Activated CD8-positive, alpha-beta memory T cell treated with anti-CD3 and anti-CD28 coated beads, Interleukin-2, amount 10 ng/mL, durations not matched to agents 7 days and 5 days (primary cell): ENCODE measurements at regions not wholly inside any gene's neighbourhood (a gene's known extent, or its start where the extent isn't known, plus 50 kb on each side); places are given as distances from the start of the nearest gene placed in this dataset.

Source experiments
- ATAC-seq: fragments of 150-1000 bp; cut with Tn5 transposase; one replicate; pipeline ENCODE4 v1.10.0; 2021; ENCODE audit warnings: moderate library complexity
- CTCF ChIA-PET: fragments of 350-600 bp; sonication (Branson Sonifier 250); formaldehyde crosslinking; loops from one replicate; lab custom pipeline; 2021; ENCODE audit warnings: antibody characterized with exemption; lab: Charles Lee
- DNase-seq: peaks from one replicate; pipeline ENCODE4 v3.0.0-alpha.2; 2020
- H3K27ac Mint-ChIP-seq: one replicate; pipeline ENCODE4 v1.8.0; 2021; ENCODE audit warnings: mild to moderate bottlenecking, mixed read lengths
- H3K27me3 Mint-ChIP-seq: one replicate; pipeline ENCODE4 v1.8.0; 2021; ENCODE audit warnings: mixed read lengths
- H3K36me3 Mint-ChIP-seq: one replicate; pipeline ENCODE4 v1.8.0; 2021; ENCODE audit warnings: mild to moderate bottlenecking, mixed read lengths
- H3K4me1 Mint-ChIP-seq: one replicate; pipeline ENCODE4 v1.8.0; 2021; ENCODE audit warnings: mixed read lengths
- H3K4me3 Mint-ChIP-seq: one replicate; pipeline ENCODE4 v1.8.0; 2021; ENCODE audit warnings: mild to moderate bottlenecking, moderate library complexity, mixed read lengths
- H3K9me3 Mint-ChIP-seq: one replicate; pipeline ENCODE4 v1.8.0; 2022; ENCODE audit warnings: low read depth, mixed read lengths

- Mint-ChIP-seq H3K9me3 (peaks cover 9% of the 10 kb centered on the region), H3K27ac (no peak overlapping the region), H3K4me3 (no peak overlapping the region), H3K4me1 (no peaks in the 10 kb centered on the region), H3K27me3 (no peaks in the 10 kb centered on the region), H3K36me3 (no peaks in the 10 kb centered on the region)
- CTCF ChIA-PET = no interaction called here
- no peak for ATAC-seq
- DNase-seq = no peak
Measured at GRCh38 chr18:44054514-44054913, 626.2 kb upstream of the SETBP1 start.

DNA sequence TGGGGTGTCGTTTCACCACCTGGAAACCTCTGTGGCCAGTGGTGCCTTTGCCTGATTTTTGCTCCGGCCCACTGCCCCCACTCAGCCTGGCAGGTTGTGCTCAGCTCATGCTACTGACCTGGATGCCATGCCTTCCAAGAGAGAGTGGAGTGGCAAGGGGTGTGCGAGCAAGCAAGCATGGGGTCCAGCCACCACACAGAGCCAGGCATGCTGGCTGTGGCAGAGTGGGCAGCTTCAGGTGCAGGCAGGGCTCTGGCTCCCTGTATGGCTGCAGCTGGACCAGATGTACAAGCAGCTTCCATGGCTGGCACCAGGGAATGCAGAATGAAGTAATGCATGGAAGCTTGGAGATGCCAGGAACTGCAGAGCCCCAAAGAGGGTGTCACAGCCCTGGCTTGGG, 620.5 kb upstream of the SETBP1 start:
- CTCF ChIA-PET = no interaction called here

GRCh38 chr18:44061438-44061837, 619.2 kb upstream of the SETBP1 start:
- ATAC-seq (no peak), DNase-seq (no peak)
- Mint-ChIP-seq H3K9me3 (peaks cover 5% of the 10 kb centered on the region), H3K27ac (no peak overlapping the region), H3K27me3 (no peaks in the 10 kb centered on the region), H3K36me3 (no peaks in the 10 kb centered on the region), H3K4me3 (no peak overlapping the region), H3K4me1 (no peaks in the 10 kb centered on the region)
- CTCF ChIA-PET = no interaction called here

More for the DNA sequence above, 620.5 kb upstream of the SETBP1 start:
- no peak for ATAC-seq
- H3K9me3 Mint-ChIP-seq = peaks cover 5% of the 10 kb centered on the region
- no peaks in the 10 kb centered on the region for H3K4me1 Mint-ChIP-seq
- DNase-seq = no peak
- H3K36me3 Mint-ChIP-seq = no peaks in the 10 kb centered on the region
- H3K4me3 Mint-ChIP-seq = no peak overlapping the region
- no peak overlapping the region for H3K27ac Mint-ChIP-seq
- H3K27me3 Mint-ChIP-seq = no peaks in the 10 kb centered on the region

DNA sequence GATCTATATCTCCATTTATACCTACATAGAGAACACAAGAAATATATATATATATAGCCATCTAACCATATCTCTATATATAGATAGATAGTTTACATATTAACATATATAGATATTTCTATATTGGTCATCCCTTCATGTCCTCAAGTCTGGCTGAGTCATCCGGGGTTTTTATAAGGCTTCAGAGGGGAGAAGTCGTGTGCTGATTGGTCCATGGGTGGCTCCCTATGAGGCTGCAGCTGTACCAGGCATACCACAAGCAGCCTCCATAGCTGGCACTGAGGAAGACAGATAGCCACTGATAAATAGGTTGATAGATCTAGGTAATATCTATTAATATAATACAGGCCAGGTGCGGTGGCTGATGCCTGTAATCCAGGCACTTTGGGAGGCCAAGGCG, 618.3 kb upstream of the SETBP1 start:
- H3K36me3 Mint-ChIP-seq = no peaks in the 10 kb centered on the region
- no peak overlapping the region for H3K4me3 Mint-ChIP-seq
- H3K27me3 Mint-ChIP-seq = no peaks in the 10 kb centered on the region
- DNase-seq = no peak
- no peak for ATAC-seq
- H3K27ac Mint-ChIP-seq = no peak overlapping the region
- peaks cover 5% of the 10 kb centered on the region for H3K9me3 Mint-ChIP-seq
- CTCF ChIA-PET = no interaction called here
- H3K4me1 Mint-ChIP-seq = no peaks in the 10 kb centered on the region

- H3K4me1 Mint-ChIP-seq = no peaks in the 10 kb centered on the region
- H3K36me3 Mint-ChIP-seq = no peaks in the 10 kb centered on the region
- no peak overlapping the region for H3K4me3 Mint-ChIP-seq
- ATAC-seq (no peak), DNase-seq (no peak)
- H3K27me3 Mint-ChIP-seq = no peaks in the 10 kb centered on the region
- H3K9me3 Mint-ChIP-seq = no peaks in the 10 kb centered on the region
- H3K27ac Mint-ChIP-seq = no peak overlapping the region
- CTCF ChIA-PET = no interaction called here
Measured at GRCh38 chr18:44065206-44065605, 615.5 kb upstream of the SETBP1 start.

- CTCF ChIA-PET = no interaction called here
- no peaks in the 10 kb centered on the region for H3K36me3 Mint-ChIP-seq
Measured at GRCh38 chr18:44066541-44066940, 614.1 kb upstream of the SETBP1 start.

GRCh38 chr18:44067186-44067585, 613.5 kb upstream of the SETBP1 start:
- DNase-seq (no peak), ATAC-seq (no peak)
- Mint-ChIP-seq H3K27me3 (no peaks in the 10 kb centered on the region), H3K4me1 (no peaks in the 10 kb centered on the region), H3K27ac (no peak overlapping the region), H3K9me3 (no peaks in the 10 kb centered on the region), H3K36me3 (no peaks in the 10 kb centered on the region), H3K4me3 (no peak overlapping the region)
- CTCF ChIA-PET = no interaction called here

More at GRCh38 chr18:44066541-44066940, 614.1 kb upstream of the SETBP1 start:
- no peak for DNase-seq
- no peak overlapping the region for H3K4me3 Mint-ChIP-seq
- no peaks in the 10 kb centered on the region for H3K4me1 Mint-ChIP-seq
- ATAC-seq = no peak
- H3K27me3 Mint-ChIP-seq = no peaks in the 10 kb centered on the region
- no peaks in the 10 kb centered on the region for H3K9me3 Mint-ChIP-seq
- H3K27ac Mint-ChIP-seq = no peak overlapping the region

DNA sequence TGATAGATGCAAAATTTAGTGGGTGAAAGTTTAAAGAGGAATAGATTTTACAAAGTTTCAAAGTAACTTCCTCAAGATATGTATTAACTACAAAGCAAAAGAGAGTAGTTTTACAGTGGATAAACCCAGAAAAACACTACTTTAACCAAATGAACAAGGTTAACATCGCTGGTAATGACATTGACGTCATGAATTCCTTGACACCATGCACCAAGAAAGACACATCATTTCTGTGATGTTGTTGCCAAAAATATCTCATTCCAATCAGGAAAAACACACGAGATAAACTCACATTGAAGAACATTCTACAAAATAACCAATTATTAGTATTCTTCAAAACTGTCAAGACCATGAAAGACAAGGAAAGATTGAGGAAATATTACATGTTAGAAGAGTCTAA, 605.6 kb upstream of the SETBP1 start:
- Mint-ChIP-seq H3K4me1 (no peaks in the 10 kb centered on the region), H3K4me3 (no peak overlapping the region), H3K9me3 (no peaks in the 10 kb centered on the region), H3K36me3 (no peaks in the 10 kb centered on the region), H3K27ac (no peak overlapping the region), H3K27me3 (no peaks in the 10 kb centered on the region)
- no peak for DNase-seq
- CTCF ChIA-PET = no interaction called here
- no peak for ATAC-seq

DNA sequence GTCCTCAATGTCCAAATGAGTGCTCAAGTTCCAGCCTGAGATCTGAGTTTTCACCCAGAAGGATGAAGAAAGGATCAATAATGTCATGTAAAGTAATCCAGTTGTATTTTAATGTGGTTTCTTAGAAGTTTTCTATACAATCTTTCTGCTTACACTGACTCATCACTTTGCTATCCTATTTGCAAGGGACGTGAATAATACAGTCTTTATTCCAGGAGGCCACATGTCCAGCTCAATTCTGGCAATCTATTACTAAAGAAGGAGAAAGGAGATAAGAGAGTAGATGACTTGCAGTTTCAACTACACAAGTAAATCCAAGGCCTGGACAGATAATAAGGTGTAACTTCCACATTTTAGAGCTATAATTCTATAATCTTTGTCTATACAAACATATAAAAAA, 601.1 kb upstream of the SETBP1 start:
- DNase-seq (no peak), ATAC-seq (no peak)
- Mint-ChIP-seq H3K4me3 (no peak overlapping the region), H3K36me3 (no peaks in the 10 kb centered on the region), H3K4me1 (no peaks in the 10 kb centered on the region), H3K9me3 (no peaks in the 10 kb centered on the region), H3K27me3 (no peaks in the 10 kb centered on the region), H3K27ac (no peak overlapping the region)
- CTCF ChIA-PET = no interaction called here

GRCh38 chr18:44080054-44080453, 600.6 kb upstream of the SETBP1 start:
- Mint-ChIP-seq H3K27me3 (no peaks in the 10 kb centered on the region), H3K4me1 (no peaks in the 10 kb centered on the region), H3K4me3 (no peak overlapping the region), H3K9me3 (no peaks in the 10 kb centered on the region), H3K27ac (no peak overlapping the region), H3K36me3 (no peaks in the 10 kb centered on the region)
- DNase-seq (no peak), ATAC-seq (no peak)
- CTCF ChIA-PET = no interaction called here

DNA sequence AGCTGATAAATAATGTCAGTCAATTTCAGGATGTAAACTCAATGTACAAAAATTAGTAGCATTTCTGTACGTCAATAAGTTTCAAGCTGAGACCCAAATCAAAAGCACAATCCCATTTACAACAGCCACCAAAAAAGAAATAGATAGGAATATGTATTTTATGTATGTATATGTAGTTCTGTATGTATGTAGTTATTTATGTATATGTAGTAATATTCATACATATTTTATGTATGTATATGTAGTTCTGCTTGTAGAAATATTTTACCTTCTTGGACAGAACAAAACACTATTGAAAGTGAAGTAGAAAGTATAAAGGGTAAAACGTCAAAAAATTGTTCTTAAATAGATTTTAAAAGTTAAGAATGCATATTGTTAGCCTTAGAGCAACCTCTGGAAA, 591.0 kb upstream of the SETBP1 start:
- no peaks in the 10 kb centered on the region for H3K27me3 Mint-ChIP-seq
- CTCF ChIA-PET = no interaction called here
- no peaks in the 10 kb centered on the region for H3K4me1 Mint-ChIP-seq
- DNase-seq (no peak), ATAC-seq (no peak)
- H3K9me3 Mint-ChIP-seq = no peaks in the 10 kb centered on the region
- H3K4me3 Mint-ChIP-seq = no peak overlapping the region
- no peaks in the 10 kb centered on the region for H3K36me3 Mint-ChIP-seq
- no peak overlapping the region for H3K27ac Mint-ChIP-seq

- Mint-ChIP-seq H3K9me3 (peaks cover 5% of the 10 kb centered on the region), H3K27me3 (no peaks in the 10 kb centered on the region), H3K36me3 (no peaks in the 10 kb centered on the region), H3K4me1 (no peaks in the 10 kb centered on the region), H3K27ac (no peak overlapping the region), H3K4me3 (no peak overlapping the region)
- no peak for ATAC-seq
- CTCF ChIA-PET = no interaction called here
- DNase-seq = no peak
Measured at GRCh38 chr18:44090453-44090852, 590.2 kb upstream of the SETBP1 start.

DNA sequence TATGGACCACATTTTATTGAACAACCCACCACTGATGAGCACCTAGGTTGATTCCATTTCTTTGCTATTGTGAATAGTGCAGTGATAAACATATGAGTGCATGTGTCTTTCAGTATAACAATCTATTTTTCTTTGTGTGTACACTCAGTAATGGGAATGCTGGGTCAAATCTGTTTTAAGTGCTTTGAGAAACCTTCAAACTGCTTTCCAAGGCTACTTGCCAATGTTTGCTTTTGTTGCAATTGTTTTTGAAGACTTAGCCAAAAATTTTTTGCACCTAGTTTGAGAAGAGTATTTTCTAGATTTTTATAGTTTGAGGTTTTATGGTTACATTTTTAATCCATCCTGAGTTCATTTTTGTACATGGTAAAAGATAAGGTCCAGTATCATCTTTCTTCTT, 587.4 kb upstream of the SETBP1 start:
- CTCF ChIA-PET = no interaction called here

GRCh38 chr18:44096016-44096415, 584.7 kb upstream of the SETBP1 start:
- Mint-ChIP-seq H3K9me3 (peaks cover 6% of the 10 kb centered on the region), H3K27ac (no peak overlapping the region), H3K27me3 (no peaks in the 10 kb centered on the region), H3K4me1 (no peaks in the 10 kb centered on the region), H3K4me3 (no peak overlapping the region), H3K36me3 (no peaks in the 10 kb centered on the region)
- CTCF ChIA-PET = no interaction called here
- ATAC-seq = no peak
- no peak for DNase-seq

More for the DNA sequence above, 587.4 kb upstream of the SETBP1 start:
- Mint-ChIP-seq H3K4me3 (no peak overlapping the region), H3K27me3 (no peaks in the 10 kb centered on the region), H3K4me1 (no peaks in the 10 kb centered on the region), H3K9me3 (peaks cover 6% of the 10 kb centered on the region), H3K27ac (no peak overlapping the region), H3K36me3 (no peaks in the 10 kb centered on the region)
- DNase-seq = no peak
- no peak for ATAC-seq

GRCh38 chr18:44098551-44099098, 582.1 kb upstream of the SETBP1 start:
- Mint-ChIP-seq H3K9me3 (peaks cover 6% of the 10 kb centered on the region), H3K27me3 (no peaks in the 10 kb centered on the region), H3K27ac (no peak overlapping the region), H3K36me3 (no peaks in the 10 kb centered on the region), H3K4me1 (no peaks in the 10 kb centered on the region), H3K4me3 (no peak overlapping the region)
- no peak for DNase-seq
- CTCF ChIA-PET = no interaction called here
- no peak for ATAC-seq
